HG03196 (cell line): ENCODE measurements at regions not wholly inside any gene's neighbourhood (a gene's known extent, or its start where the extent isn't known, plus 50 kb on each side); places are given as distances from the start of the nearest gene placed in this dataset.
"Not testable (repeated sequence)": the region's sequence is repeated elsewhere in the genome, so short reads cannot be mapped to it uniquely, and the experiment has no call there.

Source experiments
- ATAC-seq: cut with Tn5 transposase; IDR thresholded peaks from one replicate; pipeline ENCODE4 v1.9.1; 2021; ENCODE audit not compliant: unreplicated experiment

DNA sequence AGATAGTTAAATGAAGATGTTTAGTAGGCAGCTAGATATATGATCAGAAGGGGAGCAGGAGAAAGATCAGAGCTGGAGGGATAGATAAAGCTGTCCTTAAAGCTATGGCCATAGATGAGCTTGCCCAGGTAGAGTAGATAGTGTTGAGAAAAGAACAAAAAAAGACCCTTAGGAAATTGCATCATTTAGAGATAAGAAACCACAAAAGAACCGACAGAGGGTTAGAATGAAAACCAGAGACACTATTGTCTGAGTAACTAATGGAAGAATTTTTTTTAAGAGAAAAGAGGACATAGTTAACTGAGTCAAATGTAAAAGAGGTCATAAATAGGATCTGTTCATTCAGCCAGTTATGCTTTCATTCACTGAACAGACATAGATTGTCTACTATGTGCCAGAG is 101.8 kb downstream of the TNFAIP3 start:
- ATAC-seq: no peak

- no peak for ATAC-seq
These were observed 102.8 kb downstream of the TNFAIP3 start for GRCh38 chr6:137969874-137970273.

- ATAC-seq: no peak
These were observed 103.3 kb downstream of the TNFAIP3 start for GRCh38 chr6:137970368-137970767.

GRCh38 chr6:137973201-137973600 is 106.1 kb downstream of the TNFAIP3 start:
- ATAC-seq: no peak

GRCh38 chr6:137975188-137975940 is 108.3 kb downstream of the TNFAIP3 start:
- no peak for ATAC-seq

- ATAC-seq: no peak
These were observed 109.4 kb downstream of the TNFAIP3 start for GRCh38 chr6:137976430-137976829.

- no peak for ATAC-seq
These were observed 110.1 kb downstream of the TNFAIP3 start for GRCh38 chr6:137977206-137977605.

DNA sequence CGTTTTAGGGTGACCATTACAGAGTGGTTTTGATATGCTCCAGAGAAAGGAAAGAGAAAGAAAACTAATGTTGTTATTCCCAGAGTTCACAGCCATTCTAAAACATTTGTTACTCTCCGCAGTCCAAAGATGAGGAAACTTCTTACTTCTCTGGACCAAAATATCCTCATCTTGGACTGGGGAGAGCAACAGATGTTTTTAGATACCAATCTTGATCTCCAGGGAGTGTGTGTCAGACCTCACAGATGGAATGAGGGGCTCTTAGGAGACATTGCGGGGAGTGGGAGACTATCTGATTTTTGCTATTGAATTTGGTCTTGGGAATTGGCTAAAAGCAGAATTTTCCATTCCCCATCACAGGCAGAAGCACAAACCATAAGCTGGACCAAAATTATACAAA is 110.8 kb downstream of the TNFAIP3 start:
- ATAC-seq: no peak

DNA sequence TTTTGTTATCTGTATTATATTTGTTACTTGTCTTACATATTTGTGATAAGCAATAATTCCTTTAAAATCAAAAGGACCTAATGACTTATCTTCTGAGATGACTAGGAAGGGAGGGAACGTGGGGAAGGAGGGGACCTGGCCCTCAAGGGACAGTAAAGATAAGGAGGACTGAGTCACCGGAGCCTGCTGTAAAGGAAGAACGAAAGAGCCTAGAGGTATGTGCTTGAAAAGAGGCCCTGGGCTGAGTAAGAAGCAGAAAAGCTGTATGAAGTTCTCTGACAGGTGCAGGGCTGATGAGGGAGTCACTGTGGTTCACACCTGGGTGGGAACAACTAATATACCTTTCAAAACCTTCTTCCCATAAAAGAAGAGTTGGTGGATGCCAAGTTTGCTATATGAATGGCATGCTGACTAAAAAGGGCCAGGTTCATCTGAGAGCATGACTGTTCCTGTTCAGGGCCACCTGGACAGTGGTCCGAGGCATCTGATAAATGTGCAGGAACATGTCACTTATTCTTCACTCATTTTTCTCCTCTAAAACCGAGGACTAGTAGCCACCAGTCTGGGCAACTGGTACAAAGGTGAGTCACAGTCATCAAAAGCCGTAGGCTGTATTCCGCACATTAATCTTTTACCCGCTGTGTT is 111.3 kb downstream of the TNFAIP3 start:
- no peak for ATAC-seq

- ATAC-seq: not testable (repeated sequence)
These were observed 112.2 kb downstream of the TNFAIP3 start for GRCh38 chr6:137979263-137979662.

DNA sequence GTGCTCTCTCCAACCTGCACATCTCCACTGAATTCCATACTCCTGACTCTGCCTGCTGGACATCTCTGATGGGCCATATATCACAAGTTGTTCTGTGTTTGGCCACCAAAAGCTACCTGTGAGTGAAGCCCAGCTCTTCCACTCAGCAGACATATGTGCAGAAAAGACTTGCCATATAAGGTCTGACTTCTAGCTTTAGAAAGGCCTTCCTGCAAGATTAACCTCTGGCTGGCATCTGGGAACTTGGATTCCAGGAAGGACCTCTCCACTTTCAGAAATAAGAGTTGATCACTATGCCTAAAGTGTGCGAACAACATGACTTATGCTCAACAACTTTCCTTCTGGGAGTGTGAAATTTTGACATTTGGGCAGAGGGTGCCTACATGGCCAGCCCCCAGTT is 113.7 kb downstream of the TNFAIP3 start:
- no peak for ATAC-seq

DNA sequence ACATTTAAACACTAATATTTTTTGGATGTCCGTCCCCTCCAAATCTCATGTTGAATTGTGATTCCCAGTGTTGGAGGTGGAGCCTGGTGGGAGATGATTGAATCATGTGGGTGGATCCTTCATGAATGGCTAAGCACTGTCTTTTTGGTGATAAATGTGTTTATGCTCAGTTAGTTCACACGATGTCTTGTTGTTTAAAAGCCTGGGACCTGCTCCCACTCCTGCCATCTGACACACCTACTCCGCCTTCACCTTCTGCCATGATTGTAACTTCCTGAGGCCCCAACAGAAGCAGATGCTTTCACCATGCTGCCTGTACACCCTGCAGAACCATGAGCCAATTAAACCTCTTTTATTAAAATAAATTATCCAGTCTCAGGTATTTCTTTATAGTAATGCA is 114.7 kb downstream of the TNFAIP3 start:
- ATAC-seq: no peak

- ATAC-seq: no peak
These were observed 115.5 kb downstream of the TNFAIP3 start for GRCh38 chr6:137982418-137983189.

GRCh38 chr6:137983269-137983668 is 116.2 kb downstream of the TNFAIP3 start:
- ATAC-seq: no peak

DNA sequence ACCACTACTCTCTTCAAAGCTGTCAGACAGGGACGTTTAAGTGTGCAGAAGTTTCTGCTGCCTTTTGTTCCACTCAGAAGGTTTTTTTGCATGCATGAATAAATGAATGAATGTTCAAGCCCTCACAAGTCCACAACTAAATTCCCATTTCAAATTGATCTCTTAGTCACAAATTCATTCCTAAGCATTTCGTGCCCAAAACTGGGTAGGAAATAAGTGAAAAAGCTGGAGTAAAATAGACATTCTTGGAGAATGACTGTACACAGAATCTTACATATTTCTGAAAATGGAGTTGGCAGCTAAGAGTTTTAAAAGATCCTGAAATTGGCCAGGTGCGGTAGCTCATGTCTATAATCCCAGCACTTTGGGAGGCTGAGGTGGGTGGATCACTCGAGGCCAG is 117.6 kb downstream of the PERP start:
- ATAC-seq: no peak

DNA sequence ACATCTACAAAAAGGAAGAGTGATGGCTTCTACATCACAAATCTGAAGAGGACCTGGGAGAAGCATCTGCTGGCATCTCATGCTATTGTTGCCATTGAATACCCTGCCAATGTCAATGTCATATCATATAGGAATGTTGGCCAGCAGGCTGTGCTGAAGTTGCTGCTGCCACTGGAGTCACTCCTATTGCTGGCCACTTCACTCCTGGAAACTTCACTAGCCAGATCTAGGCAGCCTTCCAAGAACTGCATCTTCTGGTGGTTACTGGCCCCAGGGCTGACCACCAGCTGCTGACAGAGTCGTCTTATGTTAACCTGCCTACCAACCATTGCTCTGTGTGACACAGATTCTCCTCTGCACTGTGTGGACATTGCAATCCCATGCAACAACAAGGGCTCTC is 111.8 kb downstream of the PERP start:
- ATAC-seq: no peak

- no peak for ATAC-seq
These were observed 108.7 kb downstream of the PERP start for GRCh38 chr6:137998461-137999019.

DNA sequence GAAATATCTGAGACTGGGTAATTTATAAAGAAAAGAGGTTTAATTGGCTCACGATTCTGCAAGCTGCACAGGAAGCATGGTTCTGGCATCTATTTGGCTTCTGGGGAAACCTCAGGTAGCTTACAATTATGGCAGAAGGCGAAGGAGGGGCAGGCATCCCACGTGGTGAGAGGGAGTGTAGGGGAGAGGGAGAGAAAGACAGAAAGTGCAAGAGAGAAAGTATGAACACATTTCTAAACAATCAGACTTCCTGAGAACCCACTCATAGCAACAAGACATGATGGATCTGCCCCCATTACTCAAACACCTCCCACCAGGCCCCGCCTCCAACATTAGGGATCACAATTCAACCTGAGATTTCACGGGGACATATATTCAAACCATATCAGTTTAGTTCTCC is 107.4 kb downstream of the PERP start:
- no peak for ATAC-seq

DNA sequence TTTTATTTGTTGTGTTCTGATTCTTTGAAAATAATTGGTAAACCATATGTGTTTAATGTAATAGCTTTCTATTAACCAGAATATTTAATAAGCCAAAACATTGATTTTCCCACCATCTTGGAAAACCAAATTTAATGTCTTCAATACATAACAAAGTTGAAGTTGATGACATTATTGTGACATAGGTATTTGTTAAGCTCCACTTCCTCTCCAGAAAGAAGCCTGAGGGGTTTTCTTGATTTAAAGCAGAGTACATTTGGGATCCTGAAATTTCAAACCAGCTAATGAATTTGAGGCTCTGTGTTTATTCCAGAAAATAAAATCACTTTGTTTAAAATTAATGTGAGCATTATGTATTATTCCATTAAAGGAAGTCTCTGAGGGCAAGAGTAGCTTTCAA is 106.3 kb downstream of the PERP start:
- no peak for ATAC-seq

GRCh38 chr6:138001750-138002349 is 105.4 kb downstream of the PERP start:
- ATAC-seq: no peak
